ENCODE measurements at regions not wholly inside any gene's neighbourhood (a gene's known extent, or its start where the extent isn't known, plus 50 kb on each side); places are given as distances from the start of the nearest gene placed in this dataset.

DNA sequence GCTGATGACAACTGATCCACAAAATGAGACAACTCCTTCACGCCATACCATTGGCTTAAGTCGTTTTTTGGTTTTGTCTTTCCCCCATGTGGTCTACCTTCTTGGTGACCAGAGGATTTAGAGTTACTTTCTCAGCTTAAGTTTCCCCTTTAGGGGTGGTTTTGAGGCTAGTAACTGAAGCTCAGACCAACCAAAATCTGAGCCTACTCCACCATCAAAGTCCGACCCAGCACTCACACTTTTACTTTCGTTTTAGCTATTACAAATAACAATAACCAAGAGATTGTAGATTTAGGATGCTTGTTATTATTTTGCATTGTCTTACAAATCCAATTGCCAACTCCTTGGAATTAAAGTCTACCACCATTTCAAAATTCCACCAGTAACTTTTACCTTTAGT is 130.6 kb upstream of the MDM1 start:
- TF ChIP-seq, protein P1, sequence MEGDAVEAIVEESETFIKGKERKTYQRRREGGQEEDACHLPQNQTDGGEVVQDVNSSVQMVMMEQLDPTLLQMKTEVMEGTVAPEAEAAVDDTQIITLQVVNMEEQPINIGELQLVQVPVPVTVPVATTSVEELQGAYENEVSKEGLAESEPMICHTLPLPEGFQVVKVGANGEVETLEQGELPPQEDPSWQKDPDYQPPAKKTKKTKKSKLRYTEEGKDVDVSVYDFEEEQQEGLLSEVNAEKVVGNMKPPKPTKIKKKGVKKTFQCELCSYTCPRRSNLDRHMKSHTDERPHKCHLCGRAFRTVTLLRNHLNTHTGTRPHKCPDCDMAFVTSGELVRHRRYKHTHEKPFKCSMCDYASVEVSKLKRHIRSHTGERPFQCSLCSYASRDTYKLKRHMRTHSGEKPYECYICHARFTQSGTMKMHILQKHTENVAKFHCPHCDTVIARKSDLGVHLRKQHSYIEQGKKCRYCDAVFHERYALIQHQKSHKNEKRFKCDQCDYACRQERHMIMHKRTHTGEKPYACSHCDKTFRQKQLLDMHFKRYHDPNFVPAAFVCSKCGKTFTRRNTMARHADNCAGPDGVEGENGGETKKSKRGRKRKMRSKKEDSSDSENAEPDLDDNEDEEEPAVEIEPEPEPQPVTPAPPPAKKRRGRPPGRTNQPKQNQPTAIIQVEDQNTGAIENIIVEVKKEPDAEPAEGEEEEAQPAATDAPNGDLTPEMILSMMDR (IDR thresholded peaks at IDR 0.05; ENCODE audit: insufficient read depth, low read depth, low read length, missing control alignments), result no peak
- H3K4me3 ChIP-seq (ENCODE audit: low read depth, low read length), result peak overlapping the region; percentile 16; the same call in 1 of the 2 replicates
- DNase-seq (ENCODE audit: low read depth), result peak; percentile 54

DNA sequence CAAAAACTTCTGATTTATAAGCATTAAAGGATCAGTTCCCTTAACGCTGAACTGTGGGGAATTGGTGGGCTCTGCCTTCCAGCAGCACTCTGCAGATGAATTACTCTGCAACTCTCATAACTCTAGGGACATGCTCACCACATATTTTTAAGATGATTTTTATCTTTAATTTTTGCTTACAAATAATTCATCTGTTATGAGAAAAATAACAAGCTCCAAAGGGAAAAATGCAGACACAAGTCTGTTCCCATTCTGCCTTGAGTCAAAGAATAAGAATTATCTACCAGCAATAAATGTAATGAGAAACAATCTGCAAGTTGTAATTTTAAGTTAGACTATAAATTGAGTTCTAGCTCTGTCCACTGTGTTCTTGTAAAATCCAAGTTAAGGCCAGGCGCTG is 133.1 kb upstream of the MDM1 start:
- TF ChIP-seq, protein P1 (IDR thresholded peaks at IDR 0.05; ENCODE audit: insufficient read depth, low read depth, low read length, missing control alignments), result no peak
- no peak overlapping the region for H3K4me3 ChIP-seq (ENCODE audit: low read depth, low read length)
- DNase-seq (ENCODE audit: low read depth), result no peak

DNA sequence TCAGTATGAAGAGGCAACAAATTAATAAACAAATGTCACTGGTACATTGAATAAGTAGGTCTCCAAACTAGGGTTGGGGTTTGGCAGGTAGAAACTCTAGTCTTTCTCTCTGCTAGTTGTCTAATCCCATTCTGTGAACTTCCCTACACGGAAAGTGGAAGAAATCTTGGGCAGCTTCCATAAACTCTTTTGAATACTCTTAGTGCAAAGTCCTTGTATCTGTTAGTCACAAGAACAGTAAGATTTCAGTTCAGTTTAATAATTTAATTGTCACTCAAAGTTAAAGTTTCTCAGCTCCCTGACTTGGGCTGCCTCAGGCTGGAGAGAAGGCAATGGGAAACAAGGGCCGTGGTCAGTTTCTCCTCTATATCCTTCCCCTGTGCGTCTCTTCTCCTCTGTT is 135.4 kb upstream of the MDM1 start:
- no peak for DNase-seq (ENCODE audit: low read depth)
- TF ChIP-seq, protein P1 (IDR thresholded peaks at IDR 0.05; ENCODE audit: insufficient read depth, low read depth, low read length, missing control alignments), result no peak
- H3K4me3 ChIP-seq (ENCODE audit: low read depth, low read length), result no peak overlapping the region

DNA sequence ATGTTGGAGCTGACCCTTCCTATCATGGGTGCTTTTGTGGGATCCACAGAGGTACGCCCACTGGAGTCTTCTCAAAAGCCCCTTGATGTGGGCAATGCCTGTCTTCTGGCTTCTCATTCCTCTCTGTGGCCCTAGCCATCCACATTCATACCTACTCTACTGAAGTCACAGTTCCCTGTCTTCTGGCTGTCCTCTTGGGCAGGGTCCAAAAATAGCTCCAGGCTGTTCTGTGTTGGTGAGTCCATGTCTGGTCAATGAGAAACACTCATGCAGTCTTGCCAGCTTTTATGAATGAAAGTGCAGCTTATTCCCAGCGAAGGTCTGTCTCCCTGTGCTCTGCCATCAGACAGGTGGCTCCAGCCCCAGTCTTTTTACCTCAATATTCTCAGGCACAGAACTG is 135.9 kb upstream of the MDM1 start:
- DNase-seq (ENCODE audit: low read depth), result no peak
- TF ChIP-seq, protein P1 (IDR thresholded peaks at IDR 0.05; ENCODE audit: insufficient read depth, low read depth, low read length, missing control alignments), result no peak
- no peak overlapping the region for H3K4me3 ChIP-seq (ENCODE audit: low read depth, low read length)

DNA sequence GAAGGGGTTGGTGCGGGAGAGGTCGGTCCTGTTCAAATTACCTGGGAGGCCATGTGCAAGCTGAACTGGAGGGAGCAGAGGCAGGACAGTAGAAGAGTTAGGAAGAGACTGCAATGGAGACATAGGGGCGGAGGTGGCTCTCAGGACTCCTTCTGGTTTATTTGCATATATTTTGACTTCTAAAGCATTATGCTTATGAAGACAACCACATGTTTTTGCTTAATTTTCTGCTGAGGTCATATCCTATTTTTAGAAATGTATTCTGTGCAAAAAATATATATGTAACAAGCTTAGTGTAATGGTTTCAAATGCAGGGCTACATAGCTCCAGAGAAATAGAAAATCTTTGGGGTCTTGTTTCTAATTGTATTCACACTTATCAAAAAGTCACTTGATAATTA is 137.0 kb upstream of the MDM1 start:
- H3K4me3 ChIP-seq (ENCODE audit: low read depth, low read length), result no peak overlapping the region
- DNase-seq (ENCODE audit: low read depth), result no peak
- TF ChIP-seq, protein P1 (IDR thresholded peaks at IDR 0.05; ENCODE audit: insufficient read depth, low read depth, low read length, missing control alignments), result no peak

DNA sequence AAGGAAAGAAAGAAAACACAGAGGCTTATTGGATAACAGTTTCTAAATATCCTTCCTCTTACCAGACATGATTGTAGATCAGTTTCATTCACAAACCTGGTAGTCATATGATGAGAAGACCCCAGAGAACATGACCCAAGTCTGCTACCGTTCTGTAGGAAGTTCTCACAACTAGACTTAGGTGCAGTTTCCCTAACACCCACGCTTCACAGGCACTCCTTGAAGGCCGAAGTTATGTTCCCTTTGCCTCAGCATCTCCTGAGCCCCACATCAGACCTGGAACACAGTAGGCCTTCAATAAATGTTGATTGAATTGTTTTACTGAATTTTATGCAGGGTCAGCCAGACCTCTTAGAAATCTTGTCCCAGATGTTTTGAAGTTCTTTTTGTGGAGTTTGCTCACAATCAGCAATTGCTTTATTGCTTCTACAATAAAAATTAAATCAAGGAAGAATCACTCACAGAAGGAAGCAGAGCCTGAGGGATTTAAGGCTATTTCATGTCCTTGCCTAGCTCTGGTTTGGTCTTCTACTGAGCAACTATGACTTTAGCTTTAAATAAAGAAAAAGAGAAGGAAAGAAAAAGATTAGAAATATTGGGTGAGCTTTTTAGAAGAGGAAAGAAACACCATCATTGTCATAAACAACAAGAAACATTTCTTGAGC is 138.6 kb upstream of the MDM1 start:
- no peak overlapping the region for H3K4me3 ChIP-seq (ENCODE audit: low read depth, low read length)
- DNase-seq (ENCODE audit: low read depth), result no peak
- TF ChIP-seq, protein P1 (IDR thresholded peaks at IDR 0.05; ENCODE audit: insufficient read depth, low read depth, low read length, missing control alignments), result no peak
